GM13976 (cell line): ENCODE measurements at regions not wholly inside any gene's neighbourhood (a gene's known extent, or its start where the extent isn't known, plus 50 kb on each side); places are given as distances from the start of the nearest gene placed in this dataset.

Experiments
- DNase-seq: peaks from one replicate; pipeline ENCODE4 v3.0.0; 2012; ENCODE audit warnings: low spot score
- in situ Hi-C: fragments of 300-500 bp; cut with MboI; formaldehyde crosslinking; loops from one replicate; pipeline ENCODE4 v1.12.0; 2022; ENCODE audit warnings: low sequenced_read_pairs, mixed read lengths, inconsistent platforms; ENCODE audit not compliant: unreplicated experiment
- TF ChIP-seq, protein P1 (sequence below): IDR thresholded peaks from 2 replicates; pipeline ENCODE4 v1.5.1; 2012; ENCODE audit warnings: borderline replicate concordance, mild to moderate bottlenecking; ENCODE audit not compliant: insufficient read depth; ENCODE audit errors: extremely low read depth, missing control alignments, control extremely low read depth

DNA sequence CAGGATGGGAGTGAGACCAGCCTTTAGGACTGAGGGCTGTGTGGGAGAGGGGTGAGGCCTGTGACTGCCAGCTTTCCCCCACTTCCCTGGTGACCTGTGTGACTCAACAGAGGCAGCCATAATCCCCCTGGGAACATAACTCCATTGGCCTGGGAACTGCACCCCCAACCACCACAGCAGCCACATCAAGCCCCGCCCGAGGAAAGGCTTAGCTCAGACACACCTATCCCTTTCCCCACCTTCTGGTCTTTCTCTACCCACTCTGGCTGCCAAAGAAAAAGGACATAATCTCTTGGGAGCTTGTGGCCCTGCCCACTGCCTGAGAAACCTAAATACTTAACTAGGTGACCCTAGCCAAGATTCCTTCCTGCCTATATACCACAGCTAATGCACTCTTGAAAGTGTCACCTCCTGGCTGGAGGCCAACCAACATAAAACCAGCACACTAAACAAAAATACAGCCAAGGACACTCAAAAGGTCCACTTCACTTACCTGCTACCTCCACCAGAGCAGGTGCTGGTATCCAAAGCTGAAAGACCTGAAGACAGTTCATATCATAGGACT lies 406.6 kb upstream of the CAMK1G start:
- TF ChIP-seq, protein P1, sequence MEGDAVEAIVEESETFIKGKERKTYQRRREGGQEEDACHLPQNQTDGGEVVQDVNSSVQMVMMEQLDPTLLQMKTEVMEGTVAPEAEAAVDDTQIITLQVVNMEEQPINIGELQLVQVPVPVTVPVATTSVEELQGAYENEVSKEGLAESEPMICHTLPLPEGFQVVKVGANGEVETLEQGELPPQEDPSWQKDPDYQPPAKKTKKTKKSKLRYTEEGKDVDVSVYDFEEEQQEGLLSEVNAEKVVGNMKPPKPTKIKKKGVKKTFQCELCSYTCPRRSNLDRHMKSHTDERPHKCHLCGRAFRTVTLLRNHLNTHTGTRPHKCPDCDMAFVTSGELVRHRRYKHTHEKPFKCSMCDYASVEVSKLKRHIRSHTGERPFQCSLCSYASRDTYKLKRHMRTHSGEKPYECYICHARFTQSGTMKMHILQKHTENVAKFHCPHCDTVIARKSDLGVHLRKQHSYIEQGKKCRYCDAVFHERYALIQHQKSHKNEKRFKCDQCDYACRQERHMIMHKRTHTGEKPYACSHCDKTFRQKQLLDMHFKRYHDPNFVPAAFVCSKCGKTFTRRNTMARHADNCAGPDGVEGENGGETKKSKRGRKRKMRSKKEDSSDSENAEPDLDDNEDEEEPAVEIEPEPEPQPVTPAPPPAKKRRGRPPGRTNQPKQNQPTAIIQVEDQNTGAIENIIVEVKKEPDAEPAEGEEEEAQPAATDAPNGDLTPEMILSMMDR: no peak
- in situ Hi-C loops: no loop called here
- DNase-seq: no peak

DNA sequence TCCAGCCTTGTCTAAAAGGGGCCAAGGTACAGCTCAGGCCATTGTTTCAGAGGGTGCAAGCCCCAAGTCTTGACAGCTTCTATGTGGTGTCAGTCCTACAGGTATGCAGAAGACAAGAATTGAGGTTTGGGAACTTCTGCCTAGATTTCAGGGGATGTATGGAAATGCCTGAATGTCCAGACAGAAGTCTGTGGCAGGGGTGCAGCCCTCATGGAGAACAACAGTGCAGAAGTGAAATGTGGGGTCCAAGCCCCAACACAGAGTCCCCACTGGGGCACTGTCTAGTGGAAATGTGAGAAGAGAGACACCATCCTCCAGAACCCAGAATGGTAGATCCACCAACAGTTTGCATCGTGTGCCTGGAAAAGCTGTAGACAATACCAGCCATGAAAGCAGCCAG lies 400.3 kb upstream of the CAMK1G start:
- in situ Hi-C loops: no loop called here

DNA sequence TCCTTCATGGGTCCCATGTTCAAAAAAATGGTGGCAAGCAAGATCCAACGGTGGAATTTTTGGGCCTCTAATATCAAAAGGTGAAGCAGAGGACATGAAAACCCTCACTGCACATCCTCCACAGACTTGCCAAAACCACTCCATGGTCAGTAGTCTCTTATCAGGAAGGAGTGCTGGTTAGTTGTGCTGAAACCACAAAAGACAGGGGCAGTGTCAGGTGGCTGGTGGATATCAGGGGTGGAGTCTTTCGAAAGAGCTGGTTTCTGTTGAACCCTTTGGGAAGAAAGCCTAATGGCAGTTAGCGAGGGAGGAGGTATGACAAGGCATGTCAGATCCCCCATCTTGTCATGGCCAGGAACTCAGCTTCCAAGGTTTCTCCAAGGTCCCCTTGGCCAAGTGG lies 395.9 kb upstream of the CAMK1G start:
- in situ Hi-C loops: no loop called here
- no peak for DNase-seq
- TF ChIP-seq, protein P1: no peak

More for the DNA sequence above, 400.3 kb upstream of the CAMK1G start:
- DNase-seq: no peak
- TF ChIP-seq, protein P1: no peak

DNA sequence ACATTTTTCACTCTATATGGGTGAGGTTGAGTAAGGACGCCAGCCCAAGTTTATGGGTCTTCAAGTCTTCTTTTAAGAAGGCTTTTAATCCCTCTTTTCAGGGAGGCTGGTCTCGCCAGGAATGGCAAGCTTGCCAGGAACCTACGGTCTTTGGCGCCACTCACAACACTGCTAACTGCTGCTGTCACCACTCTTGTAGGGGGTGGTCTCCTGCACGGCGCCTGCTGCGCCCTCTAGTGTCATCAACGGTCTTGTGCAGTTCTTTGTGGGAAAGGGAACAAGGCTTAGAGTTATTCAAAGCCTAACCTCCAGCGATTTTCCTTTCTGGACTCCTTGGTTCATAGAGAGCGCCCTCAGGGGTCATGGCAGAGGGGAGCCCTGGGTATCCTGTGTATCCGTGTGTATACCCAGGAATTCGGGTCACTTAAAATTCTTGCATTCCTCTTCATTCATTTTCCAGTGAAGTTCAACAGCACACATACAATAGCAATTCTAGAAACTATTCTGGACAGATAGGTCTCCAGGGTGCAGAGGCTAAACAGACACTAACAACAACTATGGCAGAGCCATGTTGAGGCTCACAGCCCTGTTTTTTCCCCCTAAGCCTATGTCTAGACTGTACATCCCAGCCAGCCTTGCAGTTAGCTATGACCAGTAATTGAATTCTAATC lies 392.8 kb upstream of the CAMK1G start:
- peak; percentile 63 for DNase-seq
- in situ Hi-C loops: no loop called here
- TF ChIP-seq, protein P1: peak; percentile 69

DNA sequence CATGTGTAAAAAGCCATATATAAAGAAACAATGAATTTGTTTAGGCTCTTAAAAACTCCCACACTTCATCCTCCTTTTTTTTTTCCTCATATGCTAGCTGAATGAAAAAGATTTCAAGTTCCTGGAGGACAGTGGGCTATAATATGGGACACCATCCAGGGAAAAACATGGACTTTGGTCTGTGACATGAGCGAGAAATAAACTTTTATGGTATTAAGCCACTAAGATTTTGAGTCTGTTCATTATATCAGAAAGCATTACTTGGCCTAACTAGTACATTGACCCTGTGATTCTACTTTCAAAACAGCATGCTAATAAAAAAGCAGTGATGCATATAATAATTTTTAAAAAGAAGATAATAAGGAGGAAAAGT lies 392.3 kb upstream of the CAMK1G start:
- in situ Hi-C loops: no loop called here
- no peak for DNase-seq
- TF ChIP-seq, protein P1: no peak

DNA sequence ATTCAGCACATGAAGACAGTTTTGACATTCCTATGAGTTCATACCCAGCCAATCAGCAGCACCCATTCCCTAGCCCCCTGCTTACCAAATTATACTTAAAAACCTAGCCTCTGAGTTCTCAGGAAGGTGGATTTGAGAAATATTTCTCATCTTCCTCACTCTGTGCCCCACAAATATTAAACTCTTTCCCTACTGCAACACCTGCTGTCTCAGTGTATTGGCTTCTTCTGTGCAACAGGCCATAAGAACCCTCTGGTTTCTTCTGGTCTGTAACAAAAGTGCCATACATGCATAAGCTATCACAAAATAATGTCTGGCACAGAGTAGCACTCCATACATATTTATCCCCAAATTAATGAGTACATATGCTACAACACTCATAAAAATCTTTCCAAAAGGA lies 387.4 kb upstream of the CAMK1G start:
- TF ChIP-seq, protein P1: no peak
- no peak for DNase-seq
- in situ Hi-C loops: no loop called here
